ENCODE measurements at regions not wholly inside any gene's neighbourhood (a gene's known extent, or its start where the extent isn't known, plus 50 kb on each side); places are given as distances from the start of the nearest gene placed in this dataset.

DNA sequence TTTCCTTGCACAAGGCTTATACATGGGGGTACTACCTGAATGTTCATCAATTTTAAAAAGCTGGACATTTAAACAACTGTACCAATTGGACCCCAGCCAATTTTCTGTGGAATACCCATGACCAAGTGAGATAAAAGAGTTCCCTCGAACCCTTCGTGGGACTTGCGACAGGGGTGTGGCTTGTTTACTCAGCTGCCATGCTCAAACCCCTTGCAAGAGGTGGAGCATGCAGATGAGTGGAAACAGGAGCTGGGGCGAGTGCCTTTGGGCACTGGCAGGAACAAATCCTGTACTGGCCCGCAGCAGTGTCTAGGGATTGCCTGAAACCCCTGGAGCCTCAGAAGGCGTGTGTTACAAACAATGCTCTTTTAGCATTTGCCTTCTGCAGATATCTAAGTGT is 144.2 kb downstream of the PDHA2 start:
- TF ChIP-seq, protein P1, sequence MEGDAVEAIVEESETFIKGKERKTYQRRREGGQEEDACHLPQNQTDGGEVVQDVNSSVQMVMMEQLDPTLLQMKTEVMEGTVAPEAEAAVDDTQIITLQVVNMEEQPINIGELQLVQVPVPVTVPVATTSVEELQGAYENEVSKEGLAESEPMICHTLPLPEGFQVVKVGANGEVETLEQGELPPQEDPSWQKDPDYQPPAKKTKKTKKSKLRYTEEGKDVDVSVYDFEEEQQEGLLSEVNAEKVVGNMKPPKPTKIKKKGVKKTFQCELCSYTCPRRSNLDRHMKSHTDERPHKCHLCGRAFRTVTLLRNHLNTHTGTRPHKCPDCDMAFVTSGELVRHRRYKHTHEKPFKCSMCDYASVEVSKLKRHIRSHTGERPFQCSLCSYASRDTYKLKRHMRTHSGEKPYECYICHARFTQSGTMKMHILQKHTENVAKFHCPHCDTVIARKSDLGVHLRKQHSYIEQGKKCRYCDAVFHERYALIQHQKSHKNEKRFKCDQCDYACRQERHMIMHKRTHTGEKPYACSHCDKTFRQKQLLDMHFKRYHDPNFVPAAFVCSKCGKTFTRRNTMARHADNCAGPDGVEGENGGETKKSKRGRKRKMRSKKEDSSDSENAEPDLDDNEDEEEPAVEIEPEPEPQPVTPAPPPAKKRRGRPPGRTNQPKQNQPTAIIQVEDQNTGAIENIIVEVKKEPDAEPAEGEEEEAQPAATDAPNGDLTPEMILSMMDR (IDR thresholded peaks at IDR 0.05; ENCODE audit: low read depth, low read length, poor library complexity, severe bottlenecking), result no peak
- no peak for TF ChIP-seq EZH2phosphoT487 (IDR thresholded peaks at IDR 0.05; ENCODE audit: borderline replicate concordance, low read length)

Data from DOHH2 (cell line).